GM13976 (cell line): ENCODE measurements at regions not wholly inside any gene's neighbourhood (a gene's known extent, or its start where the extent isn't known, plus 50 kb on each side); places are given as distances from the start of the nearest gene placed in this dataset.

Experiments
- DNase-seq: peaks from one replicate; pipeline ENCODE4 v3.0.0; 2012; ENCODE audit warnings: low spot score
- CTCF ChIP-seq: IDR thresholded peaks from 2 replicates; pipeline ENCODE4 v1.5.1; 2012; ENCODE audit warnings: borderline replicate concordance, mild to moderate bottlenecking; ENCODE audit not compliant: insufficient read depth; ENCODE audit errors: extremely low read depth, missing control alignments, control extremely low read depth
- in situ Hi-C: fragments of 300-500 bp; cut with MboI; formaldehyde crosslinking; loops from one replicate; pipeline ENCODE4 v1.12.0; 2022; ENCODE audit warnings: low sequenced_read_pairs, mixed read lengths, inconsistent platforms; ENCODE audit not compliant: unreplicated experiment

GRCh38 chr7:106518239-106518638, 142.7 kb downstream of the CCDC71L start:
- TF ChIP-seq CTCF, result no peak
- no peak for DNase-seq
- in situ Hi-C loops, result no loop called here

GRCh38 chr7:106517508-106517907, 143.4 kb downstream of the CCDC71L start:
- DNase-seq, result no peak
- no peak for TF ChIP-seq CTCF
- in situ Hi-C loops, result no loop called here

- no peak for DNase-seq
- in situ Hi-C loops, result no loop called here
- no peak for TF ChIP-seq CTCF
Measured at GRCh38 chr7:106515321-106515720, 145.6 kb downstream of the CCDC71L start.

GRCh38 chr7:106514881-106515280, 146.1 kb downstream of the CCDC71L start:
- TF ChIP-seq CTCF, result no peak
- in situ Hi-C loops, result no loop called here
- DNase-seq, result no peak

DNA sequence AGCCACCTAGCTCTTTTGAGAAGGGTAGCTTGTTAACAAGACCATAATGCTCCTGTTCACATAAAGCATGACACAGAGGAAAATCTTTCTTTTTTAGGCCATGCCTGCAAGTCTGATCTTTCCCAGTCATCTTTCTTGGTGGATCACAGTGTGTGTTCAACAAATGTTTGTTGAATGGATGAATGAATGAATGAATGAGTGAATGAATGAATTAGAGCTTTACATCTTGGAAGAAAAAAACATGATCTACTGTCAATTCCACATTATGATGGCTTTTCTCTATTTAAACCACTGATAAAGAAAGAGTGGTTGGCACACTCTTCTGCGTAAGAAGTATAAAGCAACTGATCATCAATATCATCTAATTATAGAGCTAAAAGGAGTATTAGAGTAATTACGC, 148.7 kb downstream of the CCDC71L start:
- no peak for DNase-seq
- in situ Hi-C loops, result no loop called here
- TF ChIP-seq CTCF, result no peak

DNA sequence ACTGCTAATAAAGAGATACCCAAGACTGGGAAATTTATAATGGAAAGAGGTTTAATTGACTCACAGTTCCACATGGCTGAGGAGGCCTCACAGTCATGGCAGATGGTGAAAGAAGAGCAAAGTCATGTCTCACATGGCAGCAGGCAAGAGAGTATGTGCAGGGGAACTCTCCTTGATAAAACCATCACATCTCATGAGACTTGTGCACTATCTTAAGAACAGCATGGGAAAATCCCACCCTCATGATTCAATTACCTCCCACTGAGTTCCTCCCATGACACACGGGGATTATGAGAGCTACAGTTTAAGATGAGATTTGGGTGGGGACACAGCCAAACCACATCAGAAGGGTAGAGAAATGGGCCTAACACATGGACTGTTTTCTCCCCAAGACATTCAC, 156.3 kb downstream of the CCDC71L start:
- no peak for TF ChIP-seq CTCF
- in situ Hi-C loops, result no loop called here
- no peak for DNase-seq

GRCh38 chr7:106504207-106504606, 156.8 kb downstream of the CCDC71L start:
- in situ Hi-C loops, result no loop called here
- DNase-seq, result no peak
- TF ChIP-seq CTCF, result no peak
